SK-N-SH treated with all-trans-retinoic acid at 6 μM for 48 hours (cell line): ENCODE measurements at regions not wholly inside any gene's neighbourhood (a gene's known extent, or its start where the extent isn't known, plus 50 kb on each side); places are given as distances from the start of the nearest gene placed in this dataset.

Source experiments
- ATAC-seq: fragments of 200-7000 bp; cut with Tn5 transposase; 3 replicates; pipeline ENCODE4 v1.9.1; 2020; ENCODE audit warnings: mild to moderate bottlenecking, moderate library complexity
- ARNTL ChIP-seq: fragments of 450-650 bp; formaldehyde crosslinking; IDR thresholded peaks from 2 replicates; pipeline ENCODE4 v1.5.0; 2020; ENCODE audit warnings: low read depth, mild to moderate bottlenecking, moderate library complexity, borderline replicate concordance
- BACH2 ChIP-seq: fragments of 250-450 bp; sonication (Bioruptor Pico); IDR thresholded peaks from 2 replicates; pipeline ENCODE4 v1.9.0; 2021; ENCODE audit warnings: mild to moderate bottlenecking, borderline replicate concordance
- CSDC2 ChIP-seq: fragments of 250-450 bp; sonication (Bioruptor Pico); IDR thresholded peaks from 2 replicates; pipeline ENCODE4 v1.5.0; 2020; ENCODE audit warnings: mild to moderate bottlenecking, moderate library complexity
- ESRRG ChIP-seq: fragments of 250-450 bp; sonication (Bioruptor Pico); IDR thresholded peaks from 2 replicates; pipeline ENCODE4 v1.6.1; 2021; ENCODE audit warnings: mild to moderate bottlenecking
- GLIS3 ChIP-seq: fragments of 250-450 bp; sonication (Bioruptor Pico); IDR thresholded peaks from 2 replicates; pipeline ENCODE4 v1.5.0; 2020; ENCODE audit warnings: mild to moderate bottlenecking, moderate library complexity
- ISL1 ChIP-seq: fragments of 250-450 bp; sonication (Bioruptor Pico); IDR thresholded peaks from 2 replicates; pipeline ENCODE4 v2.1.2; 2022; ENCODE audit warnings: mild to moderate bottlenecking, moderate library complexity
- OSR1 ChIP-seq: fragments of 250-450 bp; sonication (Bioruptor Pico); IDR thresholded peaks from 2 replicates; pipeline ENCODE4 v1.8.0; 2022; ENCODE audit warnings: moderate library complexity, mild to moderate bottlenecking, inconsistent platforms
- PPARA ChIP-seq: fragments of 250-450 bp; sonication (Bioruptor Pico); IDR thresholded peaks from 2 replicates; pipeline ENCODE4 v1.5.0; 2020; ENCODE audit warnings: mild to moderate bottlenecking, borderline replicate concordance
- SNAI2 ChIP-seq: fragments of 250-450 bp; sonication (Bioruptor Pico); IDR thresholded peaks from 2 replicates; pipeline ENCODE4 v1.5.0; 2020; ENCODE audit warnings: mild to moderate bottlenecking, moderate library complexity
- TCF4 ChIP-seq: fragments of 250-450 bp; sonication (Bioruptor Pico); IDR thresholded peaks from 2 replicates; pipeline ENCODE4 v1.8.0; 2021; ENCODE audit warnings: mild to moderate bottlenecking, moderate library complexity, borderline replicate concordance
- TOX ChIP-seq: fragments of 250-450 bp; sonication (Bioruptor Pico); IDR thresholded peaks from 2 replicates; pipeline ENCODE4 v1.8.0; 2021; ENCODE audit warnings: mild to moderate bottlenecking, moderate library complexity, borderline replicate concordance
- ZC3H10 ChIP-seq: fragments of 250-450 bp; sonication (Bioruptor Pico); IDR thresholded peaks from 2 replicates; pipeline ENCODE4 v1.5.1; 2021; ENCODE audit warnings: mild to moderate bottlenecking, moderate library complexity
- ZFP30 ChIP-seq: fragments of 450-650 bp; formaldehyde crosslinking; IDR thresholded peaks from 2 replicates; pipeline ENCODE4 v1.5.0; 2022; ENCODE audit warnings: mild to moderate bottlenecking, moderate library complexity
- ZNF565 ChIP-seq: fragments of 450-650 bp; formaldehyde crosslinking; conservative IDR thresholded peaks from 2 replicates; pipeline ENCODE4 v1.5.0; 2020; ENCODE audit warnings: low read depth, mild to moderate bottlenecking, moderate library complexity
- ZNF70 ChIP-seq: fragments of 450-650 bp; formaldehyde crosslinking; IDR thresholded peaks from 2 replicates; pipeline ENCODE4 v1.5.0; 2020; ENCODE audit warnings: mild to moderate bottlenecking, moderate library complexity
- ZNF8 ChIP-seq: fragments of 450-650 bp; formaldehyde crosslinking; IDR thresholded peaks from 2 replicates; pipeline ENCODE4 v1.5.0; 2020; ENCODE audit warnings: mild to moderate bottlenecking, moderate library complexity
- TF ChIP-seq, protein P1 (sequence below): fragments of 250-450 bp; sonication (Bioruptor Pico); IDR thresholded peaks from 2 replicates; pipeline ENCODE4 v1.5.0; 2020; ENCODE audit warnings: mild to moderate bottlenecking, moderate library complexity
- TF ChIP-seq, protein P2 (sequence below): fragments of 250-450 bp; sonication (Bioruptor Pico); IDR thresholded peaks from 2 replicates; pipeline ENCODE4 v1.5.1; 2021; ENCODE audit warnings: mild to moderate bottlenecking, moderate library complexity
- TF ChIP-seq, protein P3 (sequence below): fragments of 250-450 bp; sonication (Bioruptor Pico); IDR thresholded peaks from 2 replicates; pipeline ENCODE4 v1.8.0; 2021; ENCODE audit warnings: low read depth, mild to moderate bottlenecking, moderate library complexity, borderline replicate concordance
- TF ChIP-seq, protein P4 (sequence below): fragments of 250-450 bp; sonication (Bioruptor Pico); IDR thresholded peaks from 2 replicates; pipeline ENCODE4 v1.8.0; 2020; ENCODE audit warnings: mild to moderate bottlenecking, moderate library complexity, borderline replicate concordance

DNA sequence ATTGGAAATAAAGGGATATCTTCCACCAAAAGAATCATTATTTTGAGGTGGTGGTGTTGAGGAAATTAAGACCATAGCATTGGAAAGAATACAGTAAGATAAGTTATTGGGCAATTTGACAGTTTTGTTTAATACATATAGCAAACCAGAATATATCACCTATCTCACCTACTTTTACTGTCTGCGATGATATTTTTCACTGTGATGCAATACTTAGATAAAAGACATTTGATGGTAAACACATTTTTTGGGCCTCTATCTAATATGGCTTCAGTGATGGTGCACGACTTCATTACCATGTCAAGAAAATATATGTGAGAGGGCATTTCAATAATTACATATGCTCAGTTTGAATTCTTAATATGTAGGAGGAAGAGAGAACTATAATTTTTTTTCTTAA, 93.7 kb upstream of the MAGI2 start (continued):
- TF ChIP-seq, protein P1, sequence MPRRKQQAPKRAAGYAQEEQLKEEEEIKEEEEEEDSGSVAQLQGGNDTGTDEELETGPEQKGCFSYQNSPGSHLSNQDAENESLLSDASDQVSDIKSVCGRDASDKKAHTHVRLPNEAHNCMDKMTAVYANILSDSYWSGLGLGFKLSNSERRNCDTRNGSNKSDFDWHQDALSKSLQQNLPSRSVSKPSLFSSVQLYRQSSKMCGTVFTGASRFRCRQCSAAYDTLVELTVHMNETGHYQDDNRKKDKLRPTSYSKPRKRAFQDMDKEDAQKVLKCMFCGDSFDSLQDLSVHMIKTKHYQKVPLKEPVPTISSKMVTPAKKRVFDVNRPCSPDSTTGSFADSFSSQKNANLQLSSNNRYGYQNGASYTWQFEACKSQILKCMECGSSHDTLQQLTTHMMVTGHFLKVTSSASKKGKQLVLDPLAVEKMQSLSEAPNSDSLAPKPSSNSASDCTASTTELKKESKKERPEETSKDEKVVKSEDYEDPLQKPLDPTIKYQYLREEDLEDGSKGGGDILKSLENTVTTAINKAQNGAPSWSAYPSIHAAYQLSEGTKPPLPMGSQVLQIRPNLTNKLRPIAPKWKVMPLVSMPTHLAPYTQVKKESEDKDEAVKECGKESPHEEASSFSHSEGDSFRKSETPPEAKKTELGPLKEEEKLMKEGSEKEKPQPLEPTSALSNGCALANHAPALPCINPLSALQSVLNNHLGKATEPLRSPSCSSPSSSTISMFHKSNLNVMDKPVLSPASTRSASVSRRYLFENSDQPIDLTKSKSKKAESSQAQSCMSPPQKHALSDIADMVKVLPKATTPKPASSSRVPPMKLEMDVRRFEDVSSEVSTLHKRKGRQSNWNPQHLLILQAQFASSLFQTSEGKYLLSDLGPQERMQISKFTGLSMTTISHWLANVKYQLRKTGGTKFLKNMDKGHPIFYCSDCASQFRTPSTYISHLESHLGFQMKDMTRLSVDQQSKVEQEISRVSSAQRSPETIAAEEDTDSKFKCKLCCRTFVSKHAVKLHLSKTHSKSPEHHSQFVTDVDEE (CRISPR knock-in tag) = no peak
- no peak for TF ChIP-seq CSDC2

DNA sequence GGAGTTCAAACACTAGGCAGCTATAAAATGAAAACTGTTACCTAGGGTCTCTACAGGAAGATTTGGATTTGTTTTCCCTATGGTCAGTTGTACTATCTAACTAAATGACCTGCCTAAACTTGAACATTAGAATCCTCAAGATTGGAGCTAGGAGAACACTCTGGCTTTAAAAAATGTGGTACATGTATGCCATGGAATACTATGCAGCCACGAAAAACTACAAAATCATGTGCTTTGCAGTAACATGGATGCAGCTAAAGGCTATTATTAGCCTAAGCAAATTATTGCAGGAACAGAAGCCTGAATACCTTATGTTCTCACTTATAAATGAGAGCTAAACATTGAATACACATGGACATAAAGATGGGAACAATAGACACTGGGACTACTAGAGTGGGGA, 87.1 kb upstream of the MAGI2 start:
- TF ChIP-seq ZNF8 (CRISPR knock-in tag) (peak; percentile 91), SNAI2 (CRISPR knock-in tag) (no peak)
- TF ChIP-seq, protein P1 (CRISPR knock-in tag) = no peak
- TF ChIP-seq, protein P2, sequence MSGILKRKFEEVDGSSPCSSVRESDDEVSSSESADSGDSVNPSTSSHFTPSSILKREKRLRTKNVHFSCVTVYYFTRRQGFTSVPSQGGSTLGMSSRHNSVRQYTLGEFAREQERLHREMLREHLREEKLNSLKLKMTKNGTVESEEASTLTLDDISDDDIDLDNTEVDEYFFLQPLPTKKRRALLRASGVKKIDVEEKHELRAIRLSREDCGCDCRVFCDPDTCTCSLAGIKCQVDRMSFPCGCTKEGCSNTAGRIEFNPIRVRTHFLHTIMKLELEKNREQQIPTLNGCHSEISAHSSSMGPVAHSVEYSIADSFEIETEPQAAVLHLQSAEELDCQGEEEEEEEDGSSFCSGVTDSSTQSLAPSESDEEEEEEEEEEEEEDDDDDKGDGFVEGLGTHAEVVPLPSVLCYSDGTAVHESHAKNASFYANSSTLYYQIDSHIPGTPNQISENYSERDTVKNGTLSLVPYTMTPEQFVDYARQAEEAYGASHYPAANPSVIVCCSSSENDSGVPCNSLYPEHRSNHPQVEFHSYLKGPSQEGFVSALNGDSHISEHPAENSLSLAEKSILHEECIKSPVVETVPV = no peak
- TF ChIP-seq, all 23 proteins: peak for 1
- no peak for ATAC-seq

DNA sequence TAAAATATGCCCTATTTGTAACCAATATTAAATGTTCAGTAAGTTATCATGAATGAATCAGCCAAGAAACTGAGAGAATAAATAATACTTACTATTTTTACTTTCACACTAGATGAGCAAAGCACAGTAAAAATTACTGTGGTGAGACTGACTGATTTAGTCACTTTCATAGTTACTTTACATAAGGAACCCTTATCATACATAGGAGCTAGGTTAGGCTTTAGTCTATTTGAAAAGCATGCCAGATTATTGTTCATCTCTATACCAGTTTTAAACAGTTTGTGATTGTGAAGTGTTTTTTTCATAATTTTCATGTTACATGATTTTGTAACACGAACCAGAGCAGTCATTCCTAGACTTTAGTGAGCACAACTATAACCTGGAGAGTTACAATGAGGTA, 80.7 kb upstream of the MAGI2 start:
- ATAC-seq = no peak

DNA sequence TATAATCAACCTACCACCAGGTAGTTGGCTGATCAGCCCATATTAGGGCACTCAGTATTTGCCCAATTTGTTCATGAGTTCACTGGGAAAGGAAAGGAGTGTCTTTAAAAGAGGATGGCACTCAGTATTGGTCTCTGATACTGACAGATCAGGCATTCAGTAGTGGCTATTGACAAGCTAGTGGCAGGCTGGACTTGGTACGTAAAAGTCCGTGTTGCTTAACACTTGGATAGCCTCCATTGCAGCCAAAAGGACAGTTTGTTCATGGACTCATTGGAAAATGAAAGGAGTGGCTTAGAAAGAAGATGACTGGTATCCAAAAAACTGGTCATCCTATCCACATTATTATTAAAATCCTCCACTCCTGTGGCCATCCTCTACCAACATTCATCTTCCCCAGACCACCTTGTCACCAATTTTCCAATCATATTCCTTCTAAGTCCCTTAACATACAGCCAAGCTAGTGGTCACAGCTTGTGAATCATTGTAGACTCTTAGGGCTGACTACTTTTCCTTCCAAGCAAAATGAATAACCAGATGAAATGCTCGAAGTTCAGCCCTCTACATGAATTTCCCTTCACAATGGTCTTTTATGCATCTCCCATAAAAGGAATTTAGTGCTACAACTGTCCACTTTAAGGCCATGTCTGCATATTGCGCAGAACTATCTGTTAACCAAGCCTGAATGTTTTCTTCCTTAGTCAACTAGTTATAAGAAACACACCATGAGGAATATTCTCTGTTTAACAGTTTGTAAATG, 78.6 kb upstream of the MAGI2 start:
- ATAC-seq = no peak
- TF ChIP-seq, protein P3, sequence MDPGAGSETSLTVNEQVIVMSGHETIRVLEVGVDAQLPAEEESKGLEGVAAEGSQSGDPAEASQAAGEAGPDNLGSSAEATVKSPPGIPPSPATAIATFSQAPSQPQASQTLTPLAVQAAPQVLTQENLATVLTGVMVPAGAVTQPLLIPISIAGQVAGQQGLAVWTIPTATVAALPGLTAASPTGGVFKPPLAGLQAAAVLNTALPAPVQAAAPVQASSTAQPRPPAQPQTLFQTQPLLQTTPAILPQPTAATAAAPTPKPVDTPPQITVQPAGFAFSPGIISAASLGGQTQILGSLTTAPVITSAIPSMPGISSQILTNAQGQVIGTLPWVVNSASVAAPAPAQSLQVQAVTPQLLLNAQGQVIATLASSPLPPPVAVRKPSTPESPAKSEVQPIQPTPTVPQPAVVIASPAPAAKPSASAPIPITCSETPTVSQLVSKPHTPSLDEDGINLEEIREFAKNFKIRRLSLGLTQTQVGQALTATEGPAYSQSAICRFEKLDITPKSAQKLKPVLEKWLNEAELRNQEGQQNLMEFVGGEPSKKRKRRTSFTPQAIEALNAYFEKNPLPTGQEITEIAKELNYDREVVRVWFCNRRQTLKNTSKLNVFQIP = no peak
- TF ChIP-seq ZNF565 (CRISPR knock-in tag) (no peak), PPARA (CRISPR knock-in tag) (no peak), ESRRG (CRISPR knock-in tag) (no peak), BACH2 (no peak)
- TF ChIP-seq, protein P1 (CRISPR knock-in tag) = no peak

More for the DNA sequence above, 80.7 kb upstream of the MAGI2 start:
- TF ChIP-seq TCF4 = no peak
- TF ChIP-seq, protein P4, sequence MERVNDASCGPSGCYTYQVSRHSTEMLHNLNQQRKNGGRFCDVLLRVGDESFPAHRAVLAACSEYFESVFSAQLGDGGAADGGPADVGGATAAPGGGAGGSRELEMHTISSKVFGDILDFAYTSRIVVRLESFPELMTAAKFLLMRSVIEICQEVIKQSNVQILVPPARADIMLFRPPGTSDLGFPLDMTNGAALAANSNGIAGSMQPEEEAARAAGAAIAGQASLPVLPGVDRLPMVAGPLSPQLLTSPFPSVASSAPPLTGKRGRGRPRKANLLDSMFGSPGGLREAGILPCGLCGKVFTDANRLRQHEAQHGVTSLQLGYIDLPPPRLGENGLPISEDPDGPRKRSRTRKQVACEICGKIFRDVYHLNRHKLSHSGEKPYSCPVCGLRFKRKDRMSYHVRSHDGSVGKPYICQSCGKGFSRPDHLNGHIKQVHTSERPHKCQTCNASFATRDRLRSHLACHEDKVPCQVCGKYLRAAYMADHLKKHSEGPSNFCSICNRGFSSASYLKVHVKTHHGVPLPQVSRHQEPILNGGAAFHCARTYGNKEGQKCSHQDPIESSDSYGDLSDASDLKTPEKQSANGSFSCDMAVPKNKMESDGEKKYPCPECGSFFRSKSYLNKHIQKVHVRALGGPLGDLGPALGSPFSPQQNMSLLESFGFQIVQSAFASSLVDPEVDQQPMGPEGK = no peak
- TF ChIP-seq, protein P1 (CRISPR knock-in tag) = no peak
- no peak for TF ChIP-seq PPARA (CRISPR knock-in tag)
- TF ChIP-seq ISL1 (CRISPR knock-in tag) = no peak
- no peak for TF ChIP-seq ZC3H10 (CRISPR knock-in tag)
- TF ChIP-seq ZNF8 (CRISPR knock-in tag) = no peak
- TF ChIP-seq ZFP30 (CRISPR knock-in tag) = no peak
- no peak for TF ChIP-seq GLIS3 (CRISPR knock-in tag)
- TF ChIP-seq ZNF70 (CRISPR knock-in tag) = no peak
- no peak for TF ChIP-seq TOX (CRISPR knock-in tag)
- no peak for TF ChIP-seq OSR1 (CRISPR knock-in tag)
- no peak for TF ChIP-seq ZNF565 (CRISPR knock-in tag)
- TF ChIP-seq ARNTL (CRISPR knock-in tag) = no peak
- TF ChIP-seq, all 23 proteins: peak for 0
